HCT116 (cell line): ENCODE measurements at regions not wholly inside any gene's neighbourhood (a gene's known extent, or its start where the extent isn't known, plus 50 kb on each side); places are given as distances from the start of the nearest gene placed in this dataset.

Source experiments
- ATF3 ChIP-seq: IDR thresholded peaks from 2 replicates; pipeline ENCODE4 v1.6.1; 2012
- CTCF ChIP-seq, 3 experiments: fragments of 200-600 bp in 1 of 3; sonication (generic) in 1 of 3; IDR thresholded peaks in 2 of 3; conservative IDR thresholded peaks in 1 of 3; 2 replicates each; pipeline ENCODE4 v1.5.1; 2012 to 2017; ENCODE audit warnings: low read depth in 2 of 3, low read length in 2 of 3, antibody characterized with exemption in 1 of 3, borderline replicate concordance in 1 of 3, control low read depth in 1 of 3, mild to moderate bottlenecking in 1 of 3, mixed read lengths in 1 of 3, mixed run types in 1 of 3, moderate library complexity in 1 of 3; ENCODE audit not compliant: insufficient read depth in 1 of 3
- ELF1 ChIP-seq: IDR thresholded peaks from 2 replicates; pipeline ENCODE4 v1.6.1; 2012; ENCODE audit warnings: low read depth, borderline replicate concordance
- EZH2 ChIP-seq: fragments of 200-600 bp; sonication (generic); IDR thresholded peaks from 2 replicates; pipeline ENCODE4 v1.6.1; 2017; ENCODE audit warnings: antibody characterized with exemption, mixed run types
- MAX ChIP-seq: IDR thresholded peaks from 2 replicates; pipeline ENCODE4 v1.6.1; 2012
- POLR2A ChIP-seq: IDR thresholded peaks from 2 replicates; pipeline ENCODE4 v1.7.0; 2011; ENCODE audit warnings: borderline replicate concordance; ENCODE audit not compliant: insufficient read depth, insufficient read length; ENCODE audit errors: extremely low read depth
- POLR2AphosphoS5 ChIP-seq: IDR thresholded peaks from 2 replicates; pipeline ENCODE4 v1.6.1; 2011; ENCODE audit warnings: mild to moderate bottlenecking, low read depth, low read length, moderate library complexity
- RAD21 ChIP-seq: IDR thresholded peaks from 2 replicates; pipeline ENCODE4 v1.6.1; 2012; ENCODE audit warnings: low read depth, mild to moderate bottlenecking
- SP1 ChIP-seq: IDR thresholded peaks from 2 replicates; pipeline ENCODE4 v1.6.1; 2012; ENCODE audit warnings: low read depth
- TCF7L2 ChIP-seq: IDR thresholded peaks from 2 replicates; pipeline ENCODE4 v1.7.0; 2011; ENCODE audit warnings: borderline replicate concordance, inconsistent platforms; ENCODE audit not compliant: insufficient read depth, insufficient read length; ENCODE audit errors: extremely low read depth
- ZNF274 ChIP-seq: fragments of 200-500 bp; sonication (Bioruptor generic); IDR thresholded peaks from 2 replicates; pipeline ENCODE4 v1.6.1; 2014; ENCODE audit warnings: mild to moderate bottlenecking, low read depth, low read length, inconsistent platforms

- no peak for TF ChIP-seq CTCF (IDR thresholded peaks at IDR 0.05 in 2 of 3, conservative IDR thresholded peaks at IDR 0.05 in 1 of 3; ENCODE audit: borderline replicate concordance in 1 of 3, insufficient read depth in 1 of 3, low read depth in 2 of 3, low read length in 2 of 3)
- TF ChIP-seq RAD21: no peak
- no peak for TF ChIP-seq EZH2
- no peak for TF ChIP-seq TCF7L2
- TF ChIP-seq ZNF274: no peak
- TF ChIP-seq ELF1: no peak
- TF ChIP-seq MAX: no peak
- TF ChIP-seq POLR2AphosphoS5: no peak
- TF ChIP-seq POLR2A: no peak
- TF ChIP-seq SP1: no peak
- no peak for TF ChIP-seq ATF3
Measured at GRCh38 chr18:47547539-47548202, 296.2 kb upstream of the SKOR2 start.
